Colonic mucosa (tissue), 4 donors: ENCODE measurements at regions not wholly inside any gene's neighbourhood (a gene's known extent, or its start where the extent isn't known, plus 50 kb on each side); places are given as distances from the start of the nearest gene placed in this dataset.

Experiments
- DNase-seq: peaks from one replicate; pipeline ENCODE4 v3.0.0-alpha.2; 2020
- H3K27ac ChIP-seq: fragments of 200-600 bp; one replicate; pipeline ENCODE4 v1.8.0; 2021
- H3K27me3 ChIP-seq: fragments of 200-600 bp; one replicate; pipeline ENCODE4 v1.8.0; 2021
- H3K36me3 ChIP-seq: fragments of 200-600 bp; one replicate; pipeline ENCODE4 v1.8.0; 2021
- H3K4me1 ChIP-seq: fragments of 200-600 bp; one replicate; pipeline ENCODE4 v1.8.0; 2021; ENCODE audit warnings: mild to moderate bottlenecking
- H3K4me3 ChIP-seq: fragments of 200-600 bp; one replicate; pipeline ENCODE4 v1.8.0; 2021
- H3K9ac ChIP-seq, 2 donors: one replicate each; pipeline ENCODE4 v1.7.0; 2013; ENCODE audit warnings: control low read depth in 2 of 2, low read depth in 2 of 2, low read length in 2 of 2
- H3K9me3 ChIP-seq: fragments of 200-600 bp; one replicate; pipeline ENCODE4 v1.8.0; 2021
- intact Hi-C: fragments of 100-400 bp; cut with DNase I; formaldehyde crosslinking; loops from one replicate; pipeline ENCODE4 v1.14.1; 2022
- TF ChIP-seq, protein P1 (sequence below): fragments of 200-600 bp; IDR thresholded peaks from one replicate; pipeline ENCODE4 v1.8.0; 2022; ENCODE audit warnings: antibody characterized with exemption, mild to moderate bottlenecking
- donor health status: healthy.
- donor health status: DM: no; HTN: no; CAD: no.
- donor health status: DM: no; HTN: no; CAD: no.

DNA sequence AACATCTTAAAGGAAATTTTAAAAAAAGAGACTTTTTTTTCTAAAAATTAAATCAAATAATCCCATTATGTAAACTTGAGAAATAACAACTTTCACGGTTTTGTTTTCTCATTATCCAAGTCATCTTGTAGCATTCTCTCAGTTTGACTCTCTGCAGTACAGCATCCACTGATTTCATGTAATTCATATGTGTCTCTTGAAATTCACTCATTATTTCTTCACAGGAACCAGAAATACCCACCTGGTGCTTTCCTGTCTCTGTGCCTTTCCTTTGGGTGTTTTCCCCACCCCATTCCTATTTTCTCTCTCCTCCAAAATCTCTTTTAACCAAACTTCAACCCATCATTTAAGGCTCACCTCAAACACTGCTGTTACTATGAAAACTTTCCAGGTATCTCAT, 116.1 kb upstream of the STK17B start:
- no peak overlapping the region for H3K4me3 ChIP-seq
- intact Hi-C loops = no loop called here
- H3K27ac ChIP-seq = no peak overlapping the region
- DNase-seq = no peak
- TF ChIP-seq, protein P1, sequence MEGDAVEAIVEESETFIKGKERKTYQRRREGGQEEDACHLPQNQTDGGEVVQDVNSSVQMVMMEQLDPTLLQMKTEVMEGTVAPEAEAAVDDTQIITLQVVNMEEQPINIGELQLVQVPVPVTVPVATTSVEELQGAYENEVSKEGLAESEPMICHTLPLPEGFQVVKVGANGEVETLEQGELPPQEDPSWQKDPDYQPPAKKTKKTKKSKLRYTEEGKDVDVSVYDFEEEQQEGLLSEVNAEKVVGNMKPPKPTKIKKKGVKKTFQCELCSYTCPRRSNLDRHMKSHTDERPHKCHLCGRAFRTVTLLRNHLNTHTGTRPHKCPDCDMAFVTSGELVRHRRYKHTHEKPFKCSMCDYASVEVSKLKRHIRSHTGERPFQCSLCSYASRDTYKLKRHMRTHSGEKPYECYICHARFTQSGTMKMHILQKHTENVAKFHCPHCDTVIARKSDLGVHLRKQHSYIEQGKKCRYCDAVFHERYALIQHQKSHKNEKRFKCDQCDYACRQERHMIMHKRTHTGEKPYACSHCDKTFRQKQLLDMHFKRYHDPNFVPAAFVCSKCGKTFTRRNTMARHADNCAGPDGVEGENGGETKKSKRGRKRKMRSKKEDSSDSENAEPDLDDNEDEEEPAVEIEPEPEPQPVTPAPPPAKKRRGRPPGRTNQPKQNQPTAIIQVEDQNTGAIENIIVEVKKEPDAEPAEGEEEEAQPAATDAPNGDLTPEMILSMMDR = no peak
- H3K9ac ChIP-seq = no peak overlapping the region
- no peaks in the 10 kb centered on the region for H3K36me3 ChIP-seq
- no peaks in the 10 kb centered on the region for H3K9me3 ChIP-seq
- peaks cover 6% of the 10 kb centered on the region for H3K4me1 ChIP-seq
- no peaks in the 10 kb centered on the region for H3K27me3 ChIP-seq

DNA sequence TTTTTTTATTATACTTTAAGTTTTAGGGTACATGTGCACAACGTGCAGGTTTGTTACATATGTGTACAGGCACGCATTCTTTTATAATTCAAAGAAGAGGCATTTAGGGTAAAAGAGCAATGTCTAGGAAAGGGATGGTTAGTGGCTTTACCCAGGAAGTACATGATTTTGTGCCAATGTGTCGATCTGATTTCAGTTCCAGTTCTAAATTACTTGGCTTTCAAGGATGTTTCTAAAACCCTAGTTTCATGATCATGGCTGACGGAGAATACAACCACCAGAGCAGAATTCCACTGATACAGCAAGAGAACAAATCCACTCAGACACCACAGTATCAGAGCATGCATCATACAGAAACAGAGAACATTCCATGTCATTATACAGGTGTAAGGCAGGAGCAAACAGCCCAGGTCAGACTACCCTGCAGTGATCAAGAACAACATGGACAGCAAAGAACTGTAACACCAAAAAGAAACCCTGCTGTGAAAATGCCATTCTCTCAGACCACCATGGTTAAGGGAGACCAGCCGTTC, 116.7 kb upstream of the STK17B start:
- TF ChIP-seq, protein P1 = no peak
- no peak for DNase-seq
- intact Hi-C loops = no loop called here
- Histone ChIP-seq H3K36me3 (no peaks in the 10 kb centered on the region), H3K4me3 (no peak overlapping the region), H3K27ac (no peak overlapping the region), H3K9ac (no peak overlapping the region), H3K27me3 (no peaks in the 10 kb centered on the region), H3K4me1 (peaks cover 6% of the 10 kb centered on the region), H3K9me3 (no peaks in the 10 kb centered on the region)

DNA sequence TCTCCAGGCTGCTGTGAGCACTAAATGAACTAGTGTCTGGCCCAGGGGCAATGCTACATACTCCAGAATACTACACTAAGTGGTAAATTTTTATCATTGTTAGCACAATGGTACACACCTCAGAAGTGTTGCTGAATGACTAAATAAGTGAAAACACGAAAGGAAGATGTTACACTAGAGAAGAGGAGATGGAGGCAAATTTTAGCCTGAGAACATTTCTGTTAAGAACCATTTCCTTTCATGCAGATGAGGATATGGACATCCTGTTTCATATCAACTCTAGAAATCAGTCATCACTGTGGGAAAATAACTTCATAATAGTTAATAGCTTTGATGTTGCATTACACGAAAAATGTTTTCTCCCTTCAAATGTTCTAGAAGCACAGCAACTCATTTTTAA, 117.6 kb upstream of the STK17B start:
- H3K27me3 ChIP-seq = no peaks in the 10 kb centered on the region
- TF ChIP-seq, protein P1 = no peak
- H3K36me3 ChIP-seq = no peaks in the 10 kb centered on the region
- H3K4me3 ChIP-seq = no peak overlapping the region
- no peaks in the 10 kb centered on the region for H3K9me3 ChIP-seq
- DNase-seq = no peak
- intact Hi-C loops = no loop called here
- no peak overlapping the region for H3K27ac ChIP-seq
- no peak overlapping the region for H3K9ac ChIP-seq
- H3K4me1 ChIP-seq = peaks cover 6% of the 10 kb centered on the region

DNA sequence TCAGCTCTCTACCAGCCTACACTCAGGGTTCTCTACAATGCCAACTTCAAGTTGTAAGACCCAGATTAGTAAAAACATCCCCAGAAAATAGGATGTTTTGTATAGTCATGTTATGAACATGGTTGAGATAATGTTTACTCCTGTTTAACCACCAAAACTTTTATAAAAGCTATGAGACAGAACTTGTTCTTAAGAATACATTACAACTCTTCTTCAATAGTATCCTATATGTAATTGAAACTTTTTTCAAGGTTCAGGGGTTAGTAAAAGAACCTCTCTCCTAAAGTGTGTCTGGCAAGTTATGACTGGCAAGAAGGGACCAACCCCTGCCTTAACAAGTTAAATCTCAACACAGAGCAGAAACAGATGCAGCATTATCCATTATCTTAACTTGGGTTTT, 118.8 kb upstream of the STK17B start:
- Histone ChIP-seq H3K27me3 (no peaks in the 10 kb centered on the region), H3K9ac (no peak overlapping the region), H3K4me1 (peaks cover under 1% of the 10 kb centered on the region), H3K36me3 (no peaks in the 10 kb centered on the region), H3K9me3 (no peaks in the 10 kb centered on the region), H3K4me3 (no peak overlapping the region), H3K27ac (no peak overlapping the region)
- DNase-seq = no peak
- TF ChIP-seq, protein P1 = no peak
- intact Hi-C loops = no loop called here

DNA sequence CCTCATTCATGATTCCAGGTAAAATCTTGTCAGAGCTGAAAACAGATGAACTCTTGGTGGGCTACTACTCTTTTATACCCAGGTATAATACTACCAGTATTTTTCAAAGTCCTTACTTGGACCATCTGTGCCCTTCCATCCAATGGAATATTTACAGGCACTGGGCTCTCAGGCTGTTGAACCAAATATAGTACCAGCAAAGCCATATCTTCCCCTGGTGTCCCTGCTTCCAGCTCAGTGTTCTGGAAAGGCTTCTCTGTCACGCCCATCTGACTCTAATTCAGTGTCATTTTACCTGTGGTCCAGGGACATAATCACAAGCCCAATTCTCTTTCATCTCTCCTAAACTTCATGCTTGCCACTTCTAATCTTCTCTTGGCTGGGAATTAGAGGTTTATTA, 119.2 kb upstream of the STK17B start:
- intact Hi-C loops = no loop called here
- TF ChIP-seq, protein P1 = no peak

More for the DNA sequence above, 119.2 kb upstream of the STK17B start:
- no peaks in the 10 kb centered on the region for H3K27me3 ChIP-seq
- H3K9ac ChIP-seq = no peak overlapping the region
- no peak overlapping the region for H3K4me3 ChIP-seq
- no peak for DNase-seq
- no peaks in the 10 kb centered on the region for H3K9me3 ChIP-seq
- no peaks in the 10 kb centered on the region for H3K36me3 ChIP-seq
- no peaks in the 10 kb centered on the region for H3K4me1 ChIP-seq
- no peak overlapping the region for H3K27ac ChIP-seq
